ENCODE measurements at regions not wholly inside any gene's neighbourhood (a gene's known extent, or its start where the extent isn't known, plus 50 kb on each side); places are given as distances from the start of the nearest gene placed in this dataset.

DNA sequence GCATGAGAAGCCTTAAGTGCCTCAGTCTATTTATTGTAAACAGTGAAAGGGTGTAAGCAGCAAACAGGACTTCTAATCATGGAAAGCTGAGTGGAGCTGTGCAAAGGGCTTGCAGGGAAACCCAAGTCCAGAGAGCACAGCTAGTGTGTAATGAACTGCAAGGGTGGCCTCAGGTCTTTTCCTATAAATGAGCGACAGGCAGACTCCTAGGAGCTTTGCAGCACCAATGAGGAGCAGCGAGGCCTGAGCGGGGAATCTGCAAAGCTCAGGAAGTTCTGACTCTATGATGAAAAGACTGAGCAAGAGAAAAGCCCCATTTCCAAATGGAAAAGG lies 250.1 kb upstream of the MAP3K1 start:
- H3K4me1 ChIP-seq (ENCODE audit: control insufficient read depth, insufficient read depth, low read length): no peaks in the 10 kb centered on the region
- H3K4me3 ChIP-seq (ENCODE audit: low read length): no peak overlapping the region
- H3K36me3 ChIP-seq (ENCODE audit: control insufficient read depth, insufficient read depth, low read length): no peaks in the 10 kb centered on the region
- no peaks in the 10 kb centered on the region for H3K27me3 ChIP-seq (ENCODE audit: control insufficient read depth, insufficient read depth, low read length)
- H3K9ac ChIP-seq (ENCODE audit: low read length): no peak overlapping the region
- H3K9me3 ChIP-seq (ENCODE audit: control insufficient read depth, low read length): no peaks in the 10 kb centered on the region

DNA sequence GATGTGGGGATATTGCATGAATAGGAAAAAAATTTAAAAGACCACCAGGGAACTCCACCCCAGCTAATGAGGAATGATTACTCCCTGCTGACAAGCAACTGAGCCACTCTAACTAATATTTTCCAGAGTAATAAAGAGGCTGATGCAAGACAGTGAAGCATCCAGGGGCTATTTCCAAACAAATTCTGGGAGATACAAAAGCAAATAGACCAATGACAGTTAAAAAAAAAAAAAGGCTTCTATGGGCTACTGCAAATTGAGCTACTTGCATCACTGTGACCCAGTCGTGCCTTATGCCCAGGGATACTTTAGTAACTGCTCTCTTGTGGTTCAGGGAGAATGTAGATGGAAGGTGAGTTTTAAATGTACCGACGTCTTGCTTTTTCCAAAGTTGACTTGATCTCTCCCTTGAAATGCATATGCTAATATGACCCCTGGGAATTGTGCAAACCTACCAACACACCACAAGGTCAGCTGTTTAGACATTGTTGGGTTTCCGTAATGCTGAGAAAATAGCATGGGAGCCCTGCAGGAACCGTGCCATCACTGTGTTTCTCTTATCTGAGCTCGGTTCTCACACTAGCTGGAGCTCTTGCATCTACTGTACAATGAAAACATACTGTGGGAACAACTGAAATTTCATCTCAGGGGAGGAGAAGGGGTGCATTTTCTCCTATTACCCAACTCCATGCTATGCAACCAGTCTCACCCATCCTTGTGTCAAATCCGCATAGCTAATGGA lies 250.6 kb upstream of the MAP3K1 start:
- no peaks in the 10 kb centered on the region for H3K9me3 ChIP-seq (ENCODE audit: control insufficient read depth, low read length)
- no peaks in the 10 kb centered on the region for H3K4me1 ChIP-seq (ENCODE audit: control insufficient read depth, insufficient read depth, low read length)
- no peaks in the 10 kb centered on the region for H3K36me3 ChIP-seq (ENCODE audit: control insufficient read depth, insufficient read depth, low read length)
- no peak overlapping the region for H3K4me3 ChIP-seq (ENCODE audit: low read length)
- H3K9ac ChIP-seq (ENCODE audit: low read length): no peak overlapping the region
- no peaks in the 10 kb centered on the region for H3K27me3 ChIP-seq (ENCODE audit: control insufficient read depth, insufficient read depth, low read length)

DNA sequence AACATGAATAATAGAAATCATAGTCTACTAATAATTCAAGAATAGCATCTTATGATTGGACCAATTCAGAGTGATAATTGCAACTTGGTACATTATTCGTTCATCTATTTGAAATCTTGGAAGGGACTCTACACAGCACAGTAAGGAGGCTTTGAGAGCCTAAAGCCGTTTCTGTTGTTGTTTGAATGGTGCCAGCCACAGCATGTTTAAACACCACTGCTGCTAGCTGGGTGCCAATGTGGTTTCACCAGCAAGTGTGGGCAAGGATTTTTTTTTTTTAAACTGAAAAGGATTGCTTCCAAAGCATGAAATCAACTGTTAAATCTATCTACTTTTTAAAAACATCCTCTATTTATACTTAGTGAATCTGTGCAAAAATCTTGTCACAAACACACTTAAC lies 253.9 kb upstream of the MAP3K1 start:
- H3K4me1 ChIP-seq (ENCODE audit: control insufficient read depth, insufficient read depth, low read length): peaks cover 13% of the 10 kb centered on the region
- H3K9me3 ChIP-seq (ENCODE audit: control insufficient read depth, low read length): no peaks in the 10 kb centered on the region
- no peaks in the 10 kb centered on the region for H3K27me3 ChIP-seq (ENCODE audit: control insufficient read depth, insufficient read depth, low read length)
- no peaks in the 10 kb centered on the region for H3K36me3 ChIP-seq (ENCODE audit: control insufficient read depth, insufficient read depth, low read length)
- no peak overlapping the region for H3K9ac ChIP-seq (ENCODE audit: low read length)
- no peak overlapping the region for H3K4me3 ChIP-seq (ENCODE audit: low read length)

DNA sequence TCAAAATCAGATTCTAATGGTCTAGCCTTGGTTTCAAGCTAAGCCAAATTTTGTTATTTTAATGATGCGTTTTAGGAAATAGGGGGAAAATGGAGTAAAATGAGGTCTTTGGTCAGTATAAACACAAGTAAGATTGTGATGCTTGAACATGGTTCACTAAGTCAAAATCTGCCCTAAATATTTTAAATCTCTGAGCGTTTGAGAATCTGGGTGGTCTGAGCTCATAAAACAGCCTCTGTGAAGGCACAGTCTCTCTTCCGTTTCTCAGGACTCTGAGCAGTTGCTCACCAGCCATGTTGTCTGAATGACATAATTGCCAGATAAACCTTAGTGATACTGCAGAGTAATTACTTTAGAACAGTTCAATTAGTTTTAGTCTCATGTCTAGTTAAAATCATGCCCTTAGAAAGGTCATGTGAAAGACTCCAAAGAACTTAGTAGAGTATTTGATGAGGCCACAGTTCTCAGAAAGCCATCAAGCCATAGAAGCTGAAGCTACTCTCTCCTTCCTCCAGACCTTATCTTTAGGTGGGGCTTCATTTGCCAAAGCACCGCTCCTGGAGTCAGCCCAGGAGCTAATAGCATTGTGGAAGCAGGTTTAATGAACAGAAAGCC lies 257.1 kb upstream of the MAP3K1 start:
- peaks cover 13% of the 10 kb centered on the region for H3K4me1 ChIP-seq (ENCODE audit: control insufficient read depth, insufficient read depth, low read length)
- H3K9me3 ChIP-seq (ENCODE audit: control insufficient read depth, low read length): no peaks in the 10 kb centered on the region
- H3K9ac ChIP-seq (ENCODE audit: low read length): no peak overlapping the region
- no peaks in the 10 kb centered on the region for H3K36me3 ChIP-seq (ENCODE audit: control insufficient read depth, insufficient read depth, low read length)
- no peaks in the 10 kb centered on the region for H3K27me3 ChIP-seq (ENCODE audit: control insufficient read depth, insufficient read depth, low read length)
- H3K4me3 ChIP-seq (ENCODE audit: low read length): no peak overlapping the region

DNA sequence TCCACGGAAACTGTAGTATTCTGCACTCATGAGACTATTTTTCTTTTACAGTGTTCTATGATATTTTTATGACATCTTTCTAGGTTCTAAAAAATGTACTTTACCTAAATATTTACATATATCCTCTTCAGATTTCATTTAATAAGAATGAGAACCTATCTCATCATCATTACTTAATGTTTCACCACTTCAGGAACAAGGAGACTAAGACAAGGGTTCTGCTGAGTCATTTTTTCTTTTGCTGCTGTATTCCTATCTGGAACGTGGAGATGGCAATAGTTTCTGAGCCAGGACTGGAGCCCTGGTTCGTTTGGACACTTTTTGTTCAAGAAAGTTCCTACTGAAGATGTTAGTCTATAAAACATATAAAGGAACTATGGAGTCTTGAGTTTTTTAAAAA lies 258.2 kb upstream of the MAP3K1 start:
- no peaks in the 10 kb centered on the region for H3K9me3 ChIP-seq (ENCODE audit: control insufficient read depth, low read length)
- no peak overlapping the region for H3K4me3 ChIP-seq (ENCODE audit: low read length)
- H3K9ac ChIP-seq (ENCODE audit: low read length): no peak overlapping the region
- H3K36me3 ChIP-seq (ENCODE audit: control insufficient read depth, insufficient read depth, low read length): no peaks in the 10 kb centered on the region
- no peaks in the 10 kb centered on the region for H3K27me3 ChIP-seq (ENCODE audit: control insufficient read depth, insufficient read depth, low read length)
- H3K4me1 ChIP-seq (ENCODE audit: control insufficient read depth, insufficient read depth, low read length): peaks cover 13% of the 10 kb centered on the region

DNA sequence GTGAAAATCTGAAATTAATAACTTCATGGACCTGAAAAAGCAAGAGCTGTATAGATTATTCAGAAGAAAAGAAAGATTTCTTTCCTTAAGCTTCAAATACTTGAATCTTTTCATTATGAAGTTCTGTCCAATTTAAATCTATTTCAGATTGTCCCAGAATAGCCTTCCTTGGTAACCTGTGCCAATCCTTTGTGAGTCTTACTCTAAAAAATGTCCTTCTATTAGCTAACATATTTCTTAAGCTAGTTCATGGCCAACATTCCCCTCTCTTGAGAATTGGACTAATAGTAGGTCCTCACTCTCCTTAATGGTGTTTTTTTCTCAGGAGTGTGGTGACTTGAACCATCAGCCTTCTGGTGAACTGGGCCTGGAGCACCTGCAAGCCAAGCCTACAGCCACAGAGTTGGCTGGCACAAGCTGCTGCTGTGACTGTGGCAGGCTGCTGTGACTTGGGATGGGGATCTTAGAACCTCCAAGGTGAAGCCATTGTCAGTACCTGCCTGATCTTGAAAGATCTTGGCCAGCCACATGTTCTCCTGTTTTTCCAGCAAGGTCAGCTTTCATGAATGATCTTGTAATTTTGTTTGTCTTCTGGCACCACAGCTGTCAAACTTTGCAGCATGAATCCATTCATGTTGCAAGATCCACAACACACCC lies 262.6 kb upstream of the MAP3K1 start:
- Histone ChIP-seq H3K4me3 (ENCODE audit: low read length) (no peak overlapping the region), H3K36me3 (ENCODE audit: control insufficient read depth, insufficient read depth, low read length) (no peaks in the 10 kb centered on the region), H3K27me3 (ENCODE audit: control insufficient read depth, insufficient read depth, low read length) (no peaks in the 10 kb centered on the region), H3K4me1 (ENCODE audit: control insufficient read depth, insufficient read depth, low read length) (peaks cover 4% of the 10 kb centered on the region), H3K9ac (ENCODE audit: low read length) (no peak overlapping the region), H3K9me3 (ENCODE audit: control insufficient read depth, low read length) (no peaks in the 10 kb centered on the region)

DNA sequence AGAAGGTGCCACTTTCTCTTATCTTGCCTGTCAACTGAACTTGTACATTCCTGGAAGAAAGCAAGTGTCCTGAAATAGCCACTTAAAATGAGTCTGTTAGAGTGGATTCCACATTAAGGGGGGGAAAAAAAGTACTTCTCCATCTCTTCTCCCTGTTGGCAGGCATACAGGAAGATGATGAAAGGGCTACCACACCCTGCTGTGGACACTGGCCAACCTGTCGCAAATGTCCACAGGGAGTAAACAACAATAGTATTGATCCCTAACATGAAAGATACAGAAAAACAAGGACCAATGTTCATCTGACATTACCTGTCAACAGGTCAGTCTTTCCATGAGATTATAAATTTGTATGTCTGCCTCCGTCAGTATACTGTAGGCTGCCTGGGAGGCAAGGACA lies 265.1 kb upstream of the MAP3K1 start:
- no peaks in the 10 kb centered on the region for H3K9me3 ChIP-seq (ENCODE audit: control insufficient read depth, low read length)
- H3K36me3 ChIP-seq (ENCODE audit: control insufficient read depth, insufficient read depth, low read length): no peaks in the 10 kb centered on the region
- no peaks in the 10 kb centered on the region for H3K27me3 ChIP-seq (ENCODE audit: control insufficient read depth, insufficient read depth, low read length)
- H3K4me1 ChIP-seq (ENCODE audit: control insufficient read depth, insufficient read depth, low read length): no peaks in the 10 kb centered on the region
- H3K4me3 ChIP-seq (ENCODE audit: low read length): no peak overlapping the region
- no peak overlapping the region for H3K9ac ChIP-seq (ENCODE audit: low read length)

DNA sequence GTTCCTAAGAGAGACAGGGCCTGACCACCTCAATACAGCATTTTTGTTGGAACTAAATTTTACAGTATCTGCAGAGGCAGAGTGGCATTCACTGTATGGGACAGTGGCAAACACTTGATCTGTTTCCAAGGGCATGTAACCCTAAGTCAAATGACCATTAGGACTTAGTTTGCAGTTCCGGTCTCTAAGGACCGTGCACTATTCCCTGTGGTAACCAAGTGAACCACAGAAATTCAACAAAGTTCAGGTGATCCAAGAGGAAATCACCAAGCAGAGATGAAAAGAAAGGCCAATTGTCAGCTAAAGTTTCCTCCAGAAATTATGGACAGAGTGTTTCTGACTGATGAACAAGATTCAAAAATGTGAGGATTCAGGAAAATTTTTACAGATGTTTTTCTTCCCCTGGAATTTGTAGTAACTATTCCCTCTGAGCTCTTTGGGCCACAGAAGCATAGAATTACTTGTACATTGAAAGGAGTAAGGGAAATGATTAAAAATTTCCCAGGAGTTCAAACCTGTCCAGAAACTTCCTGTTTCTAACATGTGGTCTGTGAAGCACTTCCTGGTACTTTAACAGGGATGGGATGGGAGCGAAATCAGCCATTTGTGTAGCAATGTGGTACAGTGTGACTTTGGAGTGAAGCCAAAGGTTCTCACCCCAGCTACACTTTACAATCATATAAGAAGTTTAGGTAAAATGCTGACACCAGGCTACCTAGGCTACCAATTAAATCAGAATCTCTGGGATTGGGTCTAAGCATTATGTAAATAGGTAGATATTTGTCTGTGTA lies 266.1 kb upstream of the MAP3K1 start:
- H3K4me1 ChIP-seq (ENCODE audit: control insufficient read depth, insufficient read depth, low read length): no peaks in the 10 kb centered on the region
- H3K4me3 ChIP-seq (ENCODE audit: low read length): no peak overlapping the region
- no peak overlapping the region for H3K9ac ChIP-seq (ENCODE audit: low read length)
- no peaks in the 10 kb centered on the region for H3K27me3 ChIP-seq (ENCODE audit: control insufficient read depth, insufficient read depth, low read length)
- H3K9me3 ChIP-seq (ENCODE audit: control insufficient read depth, low read length): no peaks in the 10 kb centered on the region
- H3K36me3 ChIP-seq (ENCODE audit: control insufficient read depth, insufficient read depth, low read length): no peaks in the 10 kb centered on the region

DNA sequence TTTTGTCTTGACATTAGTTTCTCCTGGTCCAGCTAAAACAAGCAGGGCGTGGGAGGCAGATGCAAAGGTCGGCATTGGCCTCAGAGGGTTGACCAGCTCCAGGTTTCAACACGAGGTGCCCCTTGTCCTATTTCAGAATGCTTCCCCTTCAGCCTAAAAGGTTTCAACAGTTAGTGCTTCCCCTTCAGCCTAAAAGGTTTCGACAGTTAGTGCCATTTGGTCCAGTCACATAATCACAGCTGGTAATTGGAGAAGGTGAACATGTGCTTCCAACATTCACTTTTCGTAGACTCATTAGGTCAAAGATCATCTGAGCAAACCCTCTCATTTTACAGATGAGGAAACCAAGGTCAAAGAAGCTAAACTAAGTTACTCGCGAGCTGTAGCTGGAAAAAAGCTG lies 270.3 kb upstream of the MAP3K1 start:
- H3K27me3 ChIP-seq (ENCODE audit: control insufficient read depth, insufficient read depth, low read length): no peaks in the 10 kb centered on the region
- H3K9me3 ChIP-seq (ENCODE audit: control insufficient read depth, low read length): no peaks in the 10 kb centered on the region
- H3K4me1 ChIP-seq (ENCODE audit: control insufficient read depth, insufficient read depth, low read length): no peaks in the 10 kb centered on the region
- no peak overlapping the region for H3K9ac ChIP-seq (ENCODE audit: low read length)
- H3K4me3 ChIP-seq (ENCODE audit: low read length): no peak overlapping the region
- H3K36me3 ChIP-seq (ENCODE audit: control insufficient read depth, insufficient read depth, low read length): no peaks in the 10 kb centered on the region

DNA sequence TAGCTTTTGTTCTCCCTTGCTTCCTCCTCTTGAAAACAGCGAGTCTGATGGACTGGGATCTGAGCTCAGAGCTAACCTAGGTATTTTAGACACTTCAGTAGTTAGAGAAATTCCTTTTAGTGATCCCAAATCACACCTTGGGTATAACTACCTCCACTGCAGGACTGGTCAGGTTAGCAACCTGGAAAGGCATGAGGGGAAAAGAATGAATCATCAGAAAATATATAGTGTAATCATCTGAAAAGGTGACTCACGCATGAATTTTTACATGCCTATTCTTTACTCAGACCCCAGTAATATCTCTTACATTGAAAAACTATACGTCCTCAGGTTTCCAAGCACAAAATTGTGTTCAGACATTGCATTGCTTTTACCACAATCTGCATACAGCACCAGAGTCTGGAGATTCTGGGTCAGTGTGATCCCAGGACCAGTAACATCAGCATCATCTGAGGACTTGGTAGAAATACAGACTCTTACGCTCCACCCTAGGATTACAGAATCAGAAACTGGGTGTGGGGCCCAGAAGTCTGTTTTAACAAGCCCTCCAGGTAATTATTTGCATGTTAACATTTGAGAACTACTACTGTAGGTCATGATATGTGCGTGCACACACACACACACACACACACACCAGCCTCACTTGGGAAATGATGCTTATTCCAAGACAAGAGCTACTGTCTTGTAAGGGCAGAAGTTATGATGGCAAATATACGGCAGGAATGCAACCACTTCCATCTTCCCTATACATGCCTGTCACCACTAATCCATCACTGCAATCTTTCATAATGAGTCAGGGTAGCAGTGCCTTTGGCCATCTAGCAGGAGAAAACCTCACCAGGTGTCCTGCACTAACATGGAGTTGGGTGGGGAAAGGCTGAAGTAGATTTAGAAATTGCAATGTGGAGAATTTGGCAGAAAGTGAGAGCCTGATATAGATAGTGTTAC lies 271.6 kb upstream of the MAP3K1 start:
- Histone ChIP-seq H3K9ac (ENCODE audit: low read length) (no peak overlapping the region), H3K36me3 (ENCODE audit: control insufficient read depth, insufficient read depth, low read length) (no peaks in the 10 kb centered on the region), H3K4me3 (ENCODE audit: low read length) (no peak overlapping the region), H3K4me1 (ENCODE audit: control insufficient read depth, insufficient read depth, low read length) (no peaks in the 10 kb centered on the region), H3K9me3 (ENCODE audit: control insufficient read depth, low read length) (no peaks in the 10 kb centered on the region), H3K27me3 (ENCODE audit: control insufficient read depth, insufficient read depth, low read length) (no peaks in the 10 kb centered on the region)

DNA sequence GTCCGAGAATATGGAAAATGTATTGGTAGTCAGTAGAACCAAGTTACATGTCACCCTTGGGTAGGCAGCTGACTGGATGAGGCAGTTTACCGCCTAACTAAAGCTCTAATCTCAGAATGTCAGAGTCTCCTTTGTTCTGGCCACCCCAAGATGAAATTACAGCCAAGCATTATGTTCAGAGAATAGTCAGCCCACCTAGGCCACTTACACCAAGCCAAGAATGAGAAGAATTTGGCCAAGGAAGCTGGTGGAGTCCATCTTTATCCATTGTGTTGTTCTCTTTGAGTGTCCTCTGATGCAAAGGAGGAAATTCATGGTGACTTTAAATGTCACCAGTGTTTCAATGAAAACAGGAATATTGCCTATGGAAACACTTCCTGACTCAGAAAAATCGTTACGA lies 275.1 kb upstream of the MAP3K1 start:
- Histone ChIP-seq H3K36me3 (ENCODE audit: control insufficient read depth, insufficient read depth, low read length) (no peaks in the 10 kb centered on the region), H3K4me3 (ENCODE audit: low read length) (no peak overlapping the region), H3K9ac (ENCODE audit: low read length) (no peak overlapping the region), H3K27me3 (ENCODE audit: control insufficient read depth, insufficient read depth, low read length) (no peaks in the 10 kb centered on the region), H3K9me3 (ENCODE audit: control insufficient read depth, low read length) (no peaks in the 10 kb centered on the region), H3K4me1 (ENCODE audit: control insufficient read depth, insufficient read depth, low read length) (no peaks in the 10 kb centered on the region)

Measured in mucosa of stomach (tissue), 1 donor.